ENCODE measurements at regions not wholly inside any gene's neighbourhood (a gene's known extent, or its start where the extent isn't known, plus 50 kb on each side); places are given as distances from the start of the nearest gene placed in this dataset.

DNA sequence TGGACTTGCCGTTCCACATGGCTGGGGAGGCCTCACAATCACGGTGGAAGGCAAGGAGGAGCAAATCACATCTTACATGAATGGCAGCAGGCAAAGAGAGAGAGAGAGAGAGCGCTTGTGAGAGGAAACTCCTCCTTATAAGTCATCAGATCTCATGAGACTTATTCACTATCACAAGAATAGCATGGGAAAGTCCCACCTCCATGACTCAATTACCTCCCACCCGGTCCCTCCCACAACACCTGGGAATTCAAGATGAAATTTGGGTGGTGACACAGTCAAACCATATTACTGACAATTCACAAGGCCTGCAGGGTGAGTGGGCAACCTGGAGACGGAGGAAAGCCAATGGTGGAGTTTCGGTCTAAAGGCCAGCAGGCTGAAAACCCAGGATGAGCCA is 394.3 kb upstream of the TRAM1L1 start:
- ChIA-PET CTCF (no interaction called here), POLR2A (no interaction called here)
- Mint-ChIP-seq H3K27ac (no peak overlapping the region), H3K4me1 (no peaks in the 10 kb centered on the region), H3K36me3 (ENCODE audit: low read depth) (no peaks in the 10 kb centered on the region), H3K27me3 (no peaks in the 10 kb centered on the region), H3K4me3 (no peak overlapping the region), H3K9me3 (no peaks in the 10 kb centered on the region)
- DNase-seq = no peak

- no peaks in the 10 kb centered on the region for H3K36me3 Mint-ChIP-seq (ENCODE audit: low read depth)
- H3K27me3 Mint-ChIP-seq = no peaks in the 10 kb centered on the region
- CTCF ChIA-PET = no interaction called here
Observed at GRCh38 chr4:117481742-117482141, 396.4 kb upstream of the TRAM1L1 start.

DNA sequence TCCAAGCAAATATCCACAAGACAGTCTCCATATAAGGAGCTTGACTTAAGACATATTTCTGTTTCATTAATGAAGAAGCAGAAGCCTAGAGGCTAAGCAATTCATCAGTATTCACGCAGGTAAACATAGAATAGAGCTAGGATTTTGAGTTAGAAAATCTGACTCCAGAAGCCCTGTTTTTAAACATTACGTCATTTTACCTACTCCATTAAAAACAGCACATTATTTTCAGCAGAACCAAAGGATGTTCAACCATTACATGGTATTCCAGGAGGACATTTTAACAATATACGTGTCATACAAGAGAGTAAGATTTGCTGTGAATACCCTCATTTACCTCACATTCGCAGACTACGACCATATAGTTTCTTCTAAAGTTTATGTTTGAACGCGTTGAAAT is 403.3 kb upstream of the TRAM1L1 start:
- no peaks in the 10 kb centered on the region for H3K9me3 Mint-ChIP-seq
- H3K4me1 Mint-ChIP-seq = no peaks in the 10 kb centered on the region
- no peaks in the 10 kb centered on the region for H3K36me3 Mint-ChIP-seq (ENCODE audit: low read depth)
- no peak for DNase-seq
- ChIA-PET POLR2A (no interaction called here), CTCF (no interaction called here)
- H3K27ac Mint-ChIP-seq = no peak overlapping the region
- no peak overlapping the region for H3K4me3 Mint-ChIP-seq
- H3K27me3 Mint-ChIP-seq = no peaks in the 10 kb centered on the region

More at GRCh38 chr4:117481742-117482141, 396.4 kb upstream of the TRAM1L1 start:
- Mint-ChIP-seq H3K4me3 (no peak overlapping the region), H3K9me3 (no peaks in the 10 kb centered on the region), H3K27ac (no peak overlapping the region), H3K4me1 (no peaks in the 10 kb centered on the region)
- POLR2A ChIA-PET = interaction anchor here (0.7 kb wide), 1 partner anchor 239 kb away, joined by 3 read pairs; no protein-coding TSS in a partner anchor
- DNase-seq = no peak

- Mint-ChIP-seq H3K4me1 (no peaks in the 10 kb centered on the region), H3K27me3 (no peaks in the 10 kb centered on the region), H3K9me3 (no peaks in the 10 kb centered on the region), H3K36me3 (ENCODE audit: low read depth) (no peaks in the 10 kb centered on the region), H3K4me3 (no peak overlapping the region), H3K27ac (no peak overlapping the region)
- ChIA-PET POLR2A (no interaction called here), CTCF (no interaction called here)
- DNase-seq = no peak
Observed at GRCh38 chr4:117489107-117489506, 403.7 kb upstream of the TRAM1L1 start.

DNA sequence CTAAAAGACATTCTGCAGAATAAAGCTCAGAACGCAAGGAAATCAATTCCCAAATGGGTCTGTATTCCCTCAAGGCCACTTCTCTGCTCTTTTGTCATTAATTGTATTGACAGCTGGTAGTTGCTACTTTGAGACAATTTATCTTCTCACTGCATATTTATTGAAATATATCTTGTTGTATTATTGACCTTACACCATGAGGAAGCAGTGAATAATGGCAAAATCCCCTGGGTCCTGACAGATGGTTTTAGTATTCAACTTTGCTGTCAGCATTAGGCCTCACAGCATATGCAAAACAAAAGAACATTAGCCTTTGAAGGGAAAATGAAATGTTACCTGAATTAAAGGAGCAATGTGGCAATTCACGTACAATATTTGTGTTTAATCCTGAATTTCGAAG is 406.1 kb upstream of the TRAM1L1 start:
- no peaks in the 10 kb centered on the region for H3K36me3 Mint-ChIP-seq (ENCODE audit: low read depth)
- no peaks in the 10 kb centered on the region for H3K27me3 Mint-ChIP-seq
- ChIA-PET POLR2A (no interaction called here), CTCF (no interaction called here)
- H3K9me3 Mint-ChIP-seq = no peaks in the 10 kb centered on the region
- DNase-seq = no peak
- H3K4me3 Mint-ChIP-seq = no peak overlapping the region
- H3K27ac Mint-ChIP-seq = no peak overlapping the region
- H3K4me1 Mint-ChIP-seq = no peaks in the 10 kb centered on the region

- Mint-ChIP-seq H3K4me3 (no peak overlapping the region), H3K4me1 (no peaks in the 10 kb centered on the region), H3K27me3 (no peaks in the 10 kb centered on the region), H3K9me3 (no peaks in the 10 kb centered on the region), H3K27ac (no peak overlapping the region), H3K36me3 (ENCODE audit: low read depth) (no peaks in the 10 kb centered on the region)
- CTCF ChIA-PET = no interaction called here
- POLR2A ChIA-PET = no interaction called here
- no peak for DNase-seq
Observed at GRCh38 chr4:117495802-117496201, 410.4 kb upstream of the TRAM1L1 start.

DNA sequence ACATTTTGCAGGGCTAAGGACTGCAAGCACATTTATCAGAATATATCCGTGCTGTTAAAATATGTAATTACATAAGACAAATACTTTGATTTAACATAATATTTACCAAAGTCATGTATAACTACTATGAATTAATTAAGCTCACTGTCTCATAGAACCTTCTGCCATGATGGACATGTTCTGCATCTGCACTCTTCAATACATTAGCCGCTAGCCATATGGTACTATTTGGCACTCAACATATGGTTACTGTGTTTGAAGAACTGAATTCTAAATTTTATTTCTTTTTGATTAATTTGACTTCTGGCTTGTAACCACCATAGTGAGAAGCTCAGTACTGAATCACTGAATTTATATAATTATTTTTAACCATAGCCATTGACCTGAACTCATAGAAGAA is 427.0 kb upstream of the TRAM1L1 start:
- ChIA-PET CTCF (no interaction called here), POLR2A (no interaction called here)
- Mint-ChIP-seq H3K4me3 (no peak overlapping the region), H3K9me3 (no peaks in the 10 kb centered on the region), H3K27ac (no peak overlapping the region), H3K4me1 (no peaks in the 10 kb centered on the region), H3K36me3 (ENCODE audit: low read depth) (no peaks in the 10 kb centered on the region), H3K27me3 (no peaks in the 10 kb centered on the region)
- DNase-seq = no peak

GRCh38 chr4:117514391-117515175 is 429.2 kb upstream of the TRAM1L1 start:
- POLR2A ChIA-PET = no interaction called here

GRCh38 chr4:117515921-117516320 is 430.5 kb upstream of the TRAM1L1 start:
- no peak overlapping the region for H3K27ac Mint-ChIP-seq
- H3K27me3 Mint-ChIP-seq = no peaks in the 10 kb centered on the region
- H3K4me3 Mint-ChIP-seq = no peak overlapping the region
- ChIA-PET CTCF (no interaction called here), POLR2A (no interaction called here)
- DNase-seq = no peak
- H3K9me3 Mint-ChIP-seq = no peaks in the 10 kb centered on the region
- H3K36me3 Mint-ChIP-seq (ENCODE audit: low read depth) = no peaks in the 10 kb centered on the region
- H3K4me1 Mint-ChIP-seq = no peaks in the 10 kb centered on the region

More at GRCh38 chr4:117514391-117515175, 429.2 kb upstream of the TRAM1L1 start:
- H3K36me3 Mint-ChIP-seq (ENCODE audit: low read depth) = no peaks in the 10 kb centered on the region
- CTCF ChIA-PET = no interaction called here
- DNase-seq = no peak
- no peak overlapping the region for H3K4me3 Mint-ChIP-seq
- no peak overlapping the region for H3K27ac Mint-ChIP-seq
- H3K27me3 Mint-ChIP-seq = no peaks in the 10 kb centered on the region
- no peaks in the 10 kb centered on the region for H3K9me3 Mint-ChIP-seq
- no peaks in the 10 kb centered on the region for H3K4me1 Mint-ChIP-seq

DNA sequence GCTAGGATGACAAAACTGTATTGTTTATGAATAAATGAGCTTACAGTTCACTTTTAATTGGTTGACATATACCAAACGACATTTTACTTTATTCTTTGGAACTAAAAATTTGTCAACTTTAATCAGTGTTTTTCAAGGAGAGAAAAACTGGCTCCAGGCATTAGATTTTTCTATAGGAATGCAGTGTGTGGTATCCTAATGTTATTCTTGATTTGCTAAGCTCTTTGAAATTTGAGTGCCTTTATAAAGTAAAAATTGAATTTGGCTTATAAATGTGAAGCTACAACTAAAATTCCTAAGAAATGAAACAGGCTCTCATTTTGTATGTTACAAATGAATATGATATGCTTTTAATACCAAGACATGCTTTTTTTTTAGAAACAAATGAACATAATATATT is 442.2 kb upstream of the TRAM1L1 start:
- Mint-ChIP-seq H3K4me1 (no peaks in the 10 kb centered on the region), H3K9me3 (no peaks in the 10 kb centered on the region), H3K36me3 (ENCODE audit: low read depth) (no peaks in the 10 kb centered on the region), H3K27ac (no peak overlapping the region), H3K27me3 (no peaks in the 10 kb centered on the region), H3K4me3 (no peak overlapping the region)
- POLR2A ChIA-PET = no interaction called here
- DNase-seq = no peak
- CTCF ChIA-PET = no interaction called here

GRCh38 chr4:117529401-117529800 is 444.0 kb upstream of the TRAM1L1 start:
- H3K27ac Mint-ChIP-seq = no peak overlapping the region
- ChIA-PET POLR2A (no interaction called here), CTCF (no interaction called here)
- H3K4me1 Mint-ChIP-seq = no peaks in the 10 kb centered on the region
- no peaks in the 10 kb centered on the region for H3K9me3 Mint-ChIP-seq
- DNase-seq = no peak
- H3K36me3 Mint-ChIP-seq (ENCODE audit: low read depth) = no peaks in the 10 kb centered on the region
- H3K4me3 Mint-ChIP-seq = no peak overlapping the region
- no peaks in the 10 kb centered on the region for H3K27me3 Mint-ChIP-seq

DNA sequence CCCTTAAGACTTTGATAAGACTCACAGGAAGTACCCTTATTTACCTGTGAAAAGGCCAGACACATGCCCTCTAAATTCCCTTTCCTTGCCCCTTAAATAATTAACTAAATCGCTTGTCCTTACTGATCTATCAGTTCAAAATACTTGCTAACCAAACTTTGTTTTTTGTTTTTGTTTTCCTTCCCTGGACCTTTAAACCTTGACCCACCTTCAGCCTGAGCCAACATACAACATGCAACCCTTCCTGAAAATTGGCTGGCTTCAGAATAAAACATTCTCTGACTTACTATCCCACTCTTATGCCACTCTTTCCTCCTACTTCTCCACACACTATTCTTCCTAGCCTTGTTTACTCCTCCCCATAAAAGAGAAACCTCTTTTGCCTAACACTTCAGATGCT is 448.1 kb upstream of the TRAM1L1 start:
- no peaks in the 10 kb centered on the region for H3K36me3 Mint-ChIP-seq (ENCODE audit: low read depth)
- no peaks in the 10 kb centered on the region for H3K9me3 Mint-ChIP-seq
- H3K4me1 Mint-ChIP-seq = no peaks in the 10 kb centered on the region
- ChIA-PET CTCF (no interaction called here), POLR2A (no interaction called here)
- no peak for DNase-seq
- H3K4me3 Mint-ChIP-seq = no peak overlapping the region
- no peak overlapping the region for H3K27ac Mint-ChIP-seq
- no peaks in the 10 kb centered on the region for H3K27me3 Mint-ChIP-seq

DNA sequence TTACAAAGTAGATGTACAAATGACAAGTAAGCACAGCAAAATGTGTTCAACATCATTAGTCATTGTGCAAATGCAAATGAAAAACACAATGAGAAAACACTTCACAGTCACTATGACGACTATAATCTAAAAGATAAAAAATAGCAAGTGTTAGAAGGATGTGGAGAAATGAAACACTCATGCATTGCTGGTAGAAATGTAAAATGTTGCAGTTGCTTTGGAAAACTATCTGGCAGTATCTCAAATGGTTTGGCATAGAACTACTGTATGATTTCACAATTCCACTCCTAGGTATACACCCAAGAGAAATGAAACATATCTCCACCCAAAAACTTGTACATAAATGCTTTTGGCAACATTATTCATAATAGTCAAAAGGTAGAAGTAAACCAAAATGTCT is 459.7 kb upstream of the TRAM1L1 start:
- POLR2A ChIA-PET = no interaction called here
- DNase-seq = no peak
- CTCF ChIA-PET = no interaction called here
- H3K36me3 Mint-ChIP-seq (ENCODE audit: low read depth) = no peaks in the 10 kb centered on the region
- no peaks in the 10 kb centered on the region for H3K9me3 Mint-ChIP-seq
- no peak overlapping the region for H3K4me3 Mint-ChIP-seq
- H3K27me3 Mint-ChIP-seq = no peaks in the 10 kb centered on the region
- H3K27ac Mint-ChIP-seq = no peak overlapping the region
- no peaks in the 10 kb centered on the region for H3K4me1 Mint-ChIP-seq

GRCh38 chr4:117549524-117549923 is 464.1 kb upstream of the TRAM1L1 start:
- no peak for DNase-seq
- no peaks in the 10 kb centered on the region for H3K9me3 Mint-ChIP-seq
- POLR2A ChIA-PET = interaction anchor here (0.5 kb wide), 1 partner anchor 441 kb away, joined by 3 read pairs; no protein-coding TSS in a partner anchor
- H3K36me3 Mint-ChIP-seq (ENCODE audit: low read depth) = no peaks in the 10 kb centered on the region
- no peaks in the 10 kb centered on the region for H3K27me3 Mint-ChIP-seq
- no peak overlapping the region for H3K4me3 Mint-ChIP-seq
- CTCF ChIA-PET = no interaction called here
- H3K4me1 Mint-ChIP-seq = no peaks in the 10 kb centered on the region
- no peak overlapping the region for H3K27ac Mint-ChIP-seq
